ENCODE measurements at regions not wholly inside any gene's neighbourhood (a gene's known extent, or its start where the extent isn't known, plus 50 kb on each side); places are given as distances from the start of the nearest gene placed in this dataset.

- H3K9me2 ChIP-seq (replicated peaks; ENCODE audit: insufficient read depth, low read length) = no peaks in the 10 kb centered on the region
- H2AFZ ChIP-seq (ENCODE audit: low read length) = no peak overlapping the region
- no peaks in the 10 kb centered on the region for H3F3A ChIP-seq (ENCODE audit: insufficient read depth, low read length)
- no peak overlapping the region for H3K4me3 ChIP-seq (ENCODE audit: low read length)
- H3K4me2 ChIP-seq (ENCODE audit: low read depth, low read length) = no peak overlapping the region
- H3K4me1 ChIP-seq (ENCODE audit: low read length) = no peaks in the 10 kb centered on the region
- TF ChIP-seq EZH2phosphoT487 (IDR thresholded peaks at IDR 0.05; ENCODE audit: low read length) = no peak
- TF ChIP-seq EZH2 (optimal IDR thresholded peaks at IDR 0.05; ENCODE audit: low read depth, low read length) = no peak
- no peak for TF ChIP-seq CTCF (IDR thresholded peaks at IDR 0.05; ENCODE audit: low read length)
- H3K9me3 ChIP-seq (replicated peaks; ENCODE audit: insufficient read depth, low read length) = no peaks in the 10 kb centered on the region
- no peak overlapping the region for H3K27ac ChIP-seq (ENCODE audit: low read length)
- H3K36me3 ChIP-seq (replicated peaks; ENCODE audit: insufficient read depth, low read length) = no peaks in the 10 kb centered on the region
- peak; percentile 31 for DNase-seq
- no peaks in the 10 kb centered on the region for H4K20me1 ChIP-seq (ENCODE audit: insufficient read depth, low read length)
- H3K79me2 ChIP-seq (ENCODE audit: low read length) = no peaks in the 10 kb centered on the region
- no peak overlapping the region for H3K9ac ChIP-seq (ENCODE audit: low read length)
- H3K27me3 ChIP-seq (replicated peaks; ENCODE audit: insufficient read depth, low read length) = no peaks in the 10 kb centered on the region
These were observed 155.7 kb upstream of the TMEM229A start for GRCh38 chr7:124188576-124188975.

DNA sequence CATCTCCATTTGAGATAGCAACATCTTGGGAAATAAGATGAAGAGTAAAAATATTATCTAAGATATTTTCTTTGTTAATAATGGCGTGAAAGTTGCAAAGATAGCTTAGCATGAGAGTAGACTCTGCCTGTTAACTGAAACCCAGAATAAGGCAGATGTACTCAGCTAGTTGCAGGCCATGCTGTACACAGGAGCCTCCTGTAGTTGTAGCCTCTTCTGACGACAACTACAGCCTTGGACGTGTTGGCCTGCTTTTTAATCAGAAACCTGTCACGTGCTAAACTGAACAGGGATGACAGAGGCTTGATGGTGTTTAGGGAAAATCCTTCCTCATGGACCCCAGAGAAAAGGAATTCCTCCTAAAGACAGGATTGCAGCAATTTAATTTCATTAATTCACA lies 155.1 kb upstream of the TMEM229A start:
- Histone ChIP-seq H2AFZ (ENCODE audit: low read length) (no peak overlapping the region), H3K27ac (ENCODE audit: low read length) (no peak overlapping the region)

DNA sequence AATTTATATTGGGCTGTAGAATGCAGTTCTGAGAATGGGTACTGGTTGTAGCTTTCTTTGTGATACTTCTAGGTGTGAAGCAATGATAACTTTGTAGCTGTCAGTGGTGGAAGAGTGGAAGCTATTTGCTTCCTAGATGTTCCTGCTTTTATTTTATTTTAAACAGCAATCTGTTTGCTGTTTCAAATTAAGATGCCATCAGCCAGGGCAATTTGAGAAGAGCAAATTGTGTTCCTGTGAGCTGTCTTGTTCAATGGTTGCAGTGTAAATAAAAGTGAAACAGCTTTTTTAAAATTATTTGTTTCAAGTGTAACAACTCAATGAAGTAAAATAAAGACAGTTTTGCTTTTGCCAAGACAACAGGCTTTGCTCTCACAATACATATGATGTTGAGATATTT lies 150.8 kb upstream of the TMEM229A start:
- Histone ChIP-seq H3F3A (ENCODE audit: insufficient read depth, low read length) (no peaks in the 10 kb centered on the region), H3K4me2 (ENCODE audit: low read depth, low read length) (no peak overlapping the region), H4K20me1 (ENCODE audit: insufficient read depth, low read length) (no peaks in the 10 kb centered on the region), H3K27me3 (replicated peaks; ENCODE audit: insufficient read depth, low read length) (no peaks in the 10 kb centered on the region), H3K9me2 (replicated peaks; ENCODE audit: insufficient read depth, low read length) (no peaks in the 10 kb centered on the region), H3K4me3 (ENCODE audit: low read length) (no peak overlapping the region), H3K36me3 (replicated peaks; ENCODE audit: insufficient read depth, low read length) (no peaks in the 10 kb centered on the region), H3K9ac (ENCODE audit: low read length) (no peak overlapping the region), H3K79me2 (ENCODE audit: low read length) (no peaks in the 10 kb centered on the region), H2AFZ (ENCODE audit: low read length) (no peak overlapping the region), H3K4me1 (ENCODE audit: low read length) (no peaks in the 10 kb centered on the region), H3K9me3 (replicated peaks; ENCODE audit: insufficient read depth, low read length) (no peaks in the 10 kb centered on the region), H3K27ac (ENCODE audit: low read length) (no peak overlapping the region)
- TF ChIP-seq CTCF (IDR thresholded peaks at IDR 0.05; ENCODE audit: low read length) = no peak
- TF ChIP-seq EZH2 (optimal IDR thresholded peaks at IDR 0.05; ENCODE audit: low read depth, low read length) = no peak
- no peak for TF ChIP-seq EZH2phosphoT487 (IDR thresholded peaks at IDR 0.05; ENCODE audit: low read length)
- no peak for DNase-seq

More for the DNA sequence above, 155.1 kb upstream of the TMEM229A start:
- Histone ChIP-seq H3K9me2 (replicated peaks; ENCODE audit: insufficient read depth, low read length) (no peaks in the 10 kb centered on the region), H3K4me1 (ENCODE audit: low read length) (no peaks in the 10 kb centered on the region), H3K27me3 (replicated peaks; ENCODE audit: insufficient read depth, low read length) (no peaks in the 10 kb centered on the region), H3K36me3 (replicated peaks; ENCODE audit: insufficient read depth, low read length) (no peaks in the 10 kb centered on the region), H3K9ac (ENCODE audit: low read length) (no peak overlapping the region), H3K4me3 (ENCODE audit: low read length) (no peak overlapping the region), H3K9me3 (replicated peaks; ENCODE audit: insufficient read depth, low read length) (no peaks in the 10 kb centered on the region), H3F3A (ENCODE audit: insufficient read depth, low read length) (no peaks in the 10 kb centered on the region), H3K4me2 (ENCODE audit: low read depth, low read length) (no peak overlapping the region), H4K20me1 (ENCODE audit: insufficient read depth, low read length) (no peaks in the 10 kb centered on the region), H3K79me2 (ENCODE audit: low read length) (no peaks in the 10 kb centered on the region)
- TF ChIP-seq EZH2phosphoT487 (IDR thresholded peaks at IDR 0.05; ENCODE audit: low read length) (no peak), CTCF (IDR thresholded peaks at IDR 0.05; ENCODE audit: low read length) (no peak), EZH2 (optimal IDR thresholded peaks at IDR 0.05; ENCODE audit: low read depth, low read length) (no peak)
- no peak for DNase-seq

All from MM.1S (cell line).